ENCODE measurements at regions not wholly inside any gene's neighbourhood (a gene's known extent, or its start where the extent isn't known, plus 50 kb on each side); places are given as distances from the start of the nearest gene placed in this dataset.

DNA sequence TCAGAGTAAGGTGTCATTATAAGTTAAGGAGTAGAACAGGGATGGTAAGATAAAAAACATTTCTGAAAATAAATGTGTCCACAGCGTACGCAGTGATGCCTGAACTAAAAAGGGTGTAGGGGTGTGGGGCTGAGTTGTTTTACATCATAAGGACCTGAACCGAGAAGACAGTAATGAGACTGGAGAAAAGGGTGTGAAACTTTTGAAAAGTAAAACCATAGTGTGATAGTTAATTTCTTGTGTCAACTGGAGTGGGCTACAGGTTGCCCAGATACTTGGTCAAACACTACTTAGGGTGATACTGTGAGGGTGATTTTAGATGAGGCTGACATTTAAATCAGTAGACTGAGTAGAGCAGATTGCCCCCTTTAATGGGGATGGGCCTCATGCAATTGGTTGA is 169.0 kb upstream of the PRPS1L1 start:
- TF ChIP-seq, protein P1, sequence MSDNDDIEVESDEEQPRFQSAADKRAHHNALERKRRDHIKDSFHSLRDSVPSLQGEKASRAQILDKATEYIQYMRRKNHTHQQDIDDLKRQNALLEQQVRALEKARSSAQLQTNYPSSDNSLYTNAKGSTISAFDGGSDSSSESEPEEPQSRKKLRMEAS (IDR thresholded peaks at IDR 0.05), result no peak
- no peak for TF ChIP-seq TAF1 (IDR thresholded peaks at IDR 0.05; ENCODE audit: low read depth)
- TF ChIP-seq TCF12 (IDR thresholded peaks at IDR 0.05; ENCODE audit: low read depth), result no peak
- TF ChIP-seq YY1 (IDR thresholded peaks at IDR 0.05; ENCODE audit: low read depth), result no peak
- TF ChIP-seq, protein P2, sequence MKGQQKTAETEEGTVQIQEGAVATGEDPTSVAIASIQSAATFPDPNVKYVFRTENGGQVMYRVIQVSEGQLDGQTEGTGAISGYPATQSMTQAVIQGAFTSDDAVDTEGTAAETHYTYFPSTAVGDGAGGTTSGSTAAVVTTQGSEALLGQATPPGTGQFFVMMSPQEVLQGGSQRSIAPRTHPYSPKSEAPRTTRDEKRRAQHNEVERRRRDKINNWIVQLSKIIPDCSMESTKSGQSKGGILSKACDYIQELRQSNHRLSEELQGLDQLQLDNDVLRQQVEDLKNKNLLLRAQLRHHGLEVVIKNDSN (IDR thresholded peaks at IDR 0.05), result no peak
- TF ChIP-seq, protein P3, sequence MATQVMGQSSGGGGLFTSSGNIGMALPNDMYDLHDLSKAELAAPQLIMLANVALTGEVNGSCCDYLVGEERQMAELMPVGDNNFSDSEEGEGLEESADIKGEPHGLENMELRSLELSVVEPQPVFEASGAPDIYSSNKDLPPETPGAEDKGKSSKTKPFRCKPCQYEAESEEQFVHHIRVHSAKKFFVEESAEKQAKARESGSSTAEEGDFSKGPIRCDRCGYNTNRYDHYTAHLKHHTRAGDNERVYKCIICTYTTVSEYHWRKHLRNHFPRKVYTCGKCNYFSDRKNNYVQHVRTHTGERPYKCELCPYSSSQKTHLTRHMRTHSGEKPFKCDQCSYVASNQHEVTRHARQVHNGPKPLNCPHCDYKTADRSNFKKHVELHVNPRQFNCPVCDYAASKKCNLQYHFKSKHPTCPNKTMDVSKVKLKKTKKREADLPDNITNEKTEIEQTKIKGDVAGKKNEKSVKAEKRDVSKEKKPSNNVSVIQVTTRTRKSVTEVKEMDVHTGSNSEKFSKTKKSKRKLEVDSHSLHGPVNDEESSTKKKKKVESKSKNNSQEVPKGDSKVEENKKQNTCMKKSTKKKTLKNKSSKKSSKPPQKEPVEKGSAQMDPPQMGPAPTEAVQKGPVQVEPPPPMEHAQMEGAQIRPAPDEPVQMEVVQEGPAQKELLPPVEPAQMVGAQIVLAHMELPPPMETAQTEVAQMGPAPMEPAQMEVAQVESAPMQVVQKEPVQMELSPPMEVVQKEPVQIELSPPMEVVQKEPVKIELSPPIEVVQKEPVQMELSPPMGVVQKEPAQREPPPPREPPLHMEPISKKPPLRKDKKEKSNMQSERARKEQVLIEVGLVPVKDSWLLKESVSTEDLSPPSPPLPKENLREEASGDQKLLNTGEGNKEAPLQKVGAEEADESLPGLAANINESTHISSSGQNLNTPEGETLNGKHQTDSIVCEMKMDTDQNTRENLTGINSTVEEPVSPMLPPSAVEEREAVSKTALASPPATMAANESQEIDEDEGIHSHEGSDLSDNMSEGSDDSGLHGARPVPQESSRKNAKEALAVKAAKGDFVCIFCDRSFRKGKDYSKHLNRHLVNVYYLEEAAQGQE (IDR thresholded peaks at IDR 0.05; ENCODE audit: low read depth), result no peak
- TF ChIP-seq TEAD4 (IDR thresholded peaks at IDR 0.05), result no peak
- no peak for TF ChIP-seq NFIC (IDR thresholded peaks at IDR 0.05)
- TF ChIP-seq ZBTB7A (IDR thresholded peaks at IDR 0.05; ENCODE audit: low read depth), result no peak
- no peak for TF ChIP-seq EP300 (IDR thresholded peaks at IDR 0.05; ENCODE audit: borderline replicate concordance)
- TF ChIP-seq FOXM1 (IDR thresholded peaks at IDR 0.05; ENCODE audit: borderline replicate concordance, low read depth), result no peak
- TF ChIP-seq CREB1 (IDR thresholded peaks at IDR 0.05; ENCODE audit: low read depth), result no peak
- no peak for TF ChIP-seq RAD21 (IDR thresholded peaks at IDR 0.05; ENCODE audit: low read depth)
- no peak for TF ChIP-seq CEBPB (IDR thresholded peaks at IDR 0.05)
- TF ChIP-seq EGR1 (IDR thresholded peaks at IDR 0.05), result no peak

DNA sequence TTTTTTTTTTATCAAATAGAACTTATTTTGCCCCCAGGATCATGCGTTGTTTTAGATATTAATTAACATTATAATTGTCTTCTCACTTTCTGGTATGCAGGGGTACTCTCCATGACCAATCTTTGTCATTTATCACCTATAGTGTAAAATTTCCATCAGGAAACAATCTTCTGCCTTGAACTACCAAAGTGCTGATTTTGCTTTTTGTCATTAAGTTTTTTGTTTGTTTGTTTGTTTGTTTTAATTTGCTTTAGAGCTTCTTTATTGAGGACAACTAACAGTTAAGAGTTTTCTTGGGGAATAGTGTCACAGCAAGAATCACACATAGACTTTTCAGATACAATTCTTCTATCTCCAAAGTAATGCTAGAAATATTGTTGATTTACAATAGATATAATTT is 171.2 kb upstream of the PRPS1L1 start:
- no peak for TF ChIP-seq CREB1 (IDR thresholded peaks at IDR 0.05; ENCODE audit: low read depth)
- no peak for TF ChIP-seq ZBTB7A (IDR thresholded peaks at IDR 0.05; ENCODE audit: low read depth)
- no peak for TF ChIP-seq CEBPB (IDR thresholded peaks at IDR 0.05)
- no peak for TF ChIP-seq FOXM1 (IDR thresholded peaks at IDR 0.05; ENCODE audit: borderline replicate concordance, low read depth)
- no peak for TF ChIP-seq TEAD4 (IDR thresholded peaks at IDR 0.05)
- no peak for TF ChIP-seq RAD21 (IDR thresholded peaks at IDR 0.05; ENCODE audit: low read depth)
- TF ChIP-seq, protein P1 (IDR thresholded peaks at IDR 0.05), result no peak
- no peak for TF ChIP-seq TAF1 (IDR thresholded peaks at IDR 0.05; ENCODE audit: low read depth)
- TF ChIP-seq TCF12 (IDR thresholded peaks at IDR 0.05; ENCODE audit: low read depth), result no peak
- TF ChIP-seq, protein P3 (IDR thresholded peaks at IDR 0.05; ENCODE audit: low read depth), result no peak
- TF ChIP-seq EGR1 (IDR thresholded peaks at IDR 0.05), result no peak
- TF ChIP-seq EP300 (IDR thresholded peaks at IDR 0.05; ENCODE audit: borderline replicate concordance), result no peak

DNA sequence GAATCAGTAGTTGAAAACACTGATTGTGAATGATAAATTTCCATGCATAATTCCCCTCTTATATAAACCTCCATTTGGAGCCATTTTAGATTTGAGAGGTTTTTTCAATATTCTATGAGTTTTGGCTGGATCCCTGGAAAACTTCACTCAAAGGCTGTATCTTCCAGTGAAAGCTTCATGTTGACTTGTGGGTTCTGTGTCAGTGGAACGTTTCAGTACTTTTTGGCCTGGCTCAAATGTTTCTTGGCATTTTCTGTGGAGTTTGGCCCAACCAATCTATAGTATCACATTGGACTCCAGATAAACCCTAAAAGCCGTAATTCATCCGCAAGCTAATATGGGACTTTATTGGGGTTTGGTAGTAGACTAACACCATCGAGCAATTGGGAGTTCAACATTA is 172.6 kb upstream of the PRPS1L1 start:
- TF ChIP-seq ZBTB7A (IDR thresholded peaks at IDR 0.05; ENCODE audit: low read depth), result no peak
- no peak for TF ChIP-seq YY1 (IDR thresholded peaks at IDR 0.05; ENCODE audit: low read depth)
- TF ChIP-seq CREB1 (IDR thresholded peaks at IDR 0.05; ENCODE audit: low read depth), result no peak
- no peak for TF ChIP-seq EGR1 (IDR thresholded peaks at IDR 0.05)
- TF ChIP-seq, protein P3 (IDR thresholded peaks at IDR 0.05; ENCODE audit: low read depth), result no peak
- TF ChIP-seq TAF1 (IDR thresholded peaks at IDR 0.05; ENCODE audit: low read depth), result no peak
- no peak for TF ChIP-seq RAD21 (IDR thresholded peaks at IDR 0.05; ENCODE audit: low read depth)
- TF ChIP-seq, protein P2 (IDR thresholded peaks at IDR 0.05), result no peak
- no peak for TF ChIP-seq EP300 (IDR thresholded peaks at IDR 0.05; ENCODE audit: borderline replicate concordance)
- TF ChIP-seq TCF12 (IDR thresholded peaks at IDR 0.05; ENCODE audit: low read depth), result no peak
- no peak for TF ChIP-seq CEBPB (IDR thresholded peaks at IDR 0.05)
- TF ChIP-seq, protein P1 (IDR thresholded peaks at IDR 0.05), result no peak

DNA sequence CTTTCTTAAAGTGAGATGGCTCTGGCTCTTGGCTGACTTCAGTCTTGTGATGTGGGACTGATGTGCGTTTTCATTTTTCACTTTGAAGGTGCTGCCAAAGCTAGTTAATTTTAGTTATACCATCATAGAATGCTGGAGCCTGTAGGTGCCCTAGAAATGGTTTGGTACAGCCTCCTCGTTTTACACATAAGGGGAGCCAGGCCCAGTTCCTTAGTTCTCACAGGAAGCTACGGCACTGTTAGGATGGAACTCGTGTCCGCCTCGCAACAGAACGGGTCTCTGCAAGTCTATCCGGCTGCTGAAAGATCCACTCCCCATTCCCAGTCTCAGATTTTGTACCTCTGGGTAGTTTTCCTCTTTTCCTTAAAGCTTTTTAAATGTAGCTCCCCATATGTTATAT is 173.2 kb upstream of the PRPS1L1 start:
- TF ChIP-seq CREB1 (IDR thresholded peaks at IDR 0.05; ENCODE audit: low read depth), result no peak
- no peak for TF ChIP-seq RAD21 (IDR thresholded peaks at IDR 0.05; ENCODE audit: low read depth)
- no peak for TF ChIP-seq ZBTB7A (IDR thresholded peaks at IDR 0.05; ENCODE audit: low read depth)
- no peak for TF ChIP-seq TAF1 (IDR thresholded peaks at IDR 0.05; ENCODE audit: low read depth)
- TF ChIP-seq FOXM1 (IDR thresholded peaks at IDR 0.05; ENCODE audit: borderline replicate concordance, low read depth), result no peak
- TF ChIP-seq, protein P2 (IDR thresholded peaks at IDR 0.05), result no peak
- TF ChIP-seq TEAD4 (IDR thresholded peaks at IDR 0.05), result no peak
- TF ChIP-seq NFIC (IDR thresholded peaks at IDR 0.05), result no peak
- TF ChIP-seq, protein P1 (IDR thresholded peaks at IDR 0.05), result no peak
- TF ChIP-seq EP300 (IDR thresholded peaks at IDR 0.05; ENCODE audit: borderline replicate concordance), result no peak
- no peak for TF ChIP-seq YY1 (IDR thresholded peaks at IDR 0.05; ENCODE audit: low read depth)
- TF ChIP-seq CEBPB (IDR thresholded peaks at IDR 0.05), result no peak

All from Ishikawa (cell line).